CD4-positive, CD25-positive, alpha-beta regulatory T cell (primary cell): ENCODE measurements at regions not wholly inside any gene's neighbourhood (a gene's known extent, or its start where the extent isn't known, plus 50 kb on each side); places are given as distances from the start of the nearest gene placed in this dataset.

Experiments
- ATAC-seq, 2 donors: fragments of 150-1000 bp; cut with Tn5 transposase; one replicate each; pipeline ENCODE4 v1.10.0; 2021; ENCODE audit warnings: low read depth in 2 of 2, moderate number of reproducible peaks in 2 of 2, moderate library complexity in 1 of 2
- DNase-seq, 3 donors: peaks; one replicate each; pipeline versions ENCODE4 v3.0.0 to v3.0.0-alpha.2; 2012 to 2022; ENCODE audit warnings: mixed read lengths in 1 of 3
- H3K27ac ChIP-seq: one replicate; pipeline ENCODE4 v1.7.0; 2013; ENCODE audit warnings: mild to moderate bottlenecking, low read length; ENCODE audit not compliant: insufficient read depth, poor library complexity, severe bottlenecking
- H3K27me3 ChIP-seq: one replicate; pipeline ENCODE4 v1.7.0; 2013; ENCODE audit warnings: low read length; ENCODE audit not compliant: control insufficient read depth, insufficient read depth
- H3K36me3 ChIP-seq: one replicate; pipeline ENCODE4 v1.7.0; 2013; ENCODE audit warnings: mild to moderate bottlenecking, low read length, moderate library complexity; ENCODE audit not compliant: control insufficient read depth, insufficient read depth
- H3K4me1 ChIP-seq: 2 replicates; pipeline ENCODE4 v1.7.0; 2013; ENCODE audit warnings: mild to moderate bottlenecking, low read length; ENCODE audit not compliant: insufficient read depth, control insufficient read depth, poor library complexity, severe bottlenecking
- H3K4me3 ChIP-seq: one replicate; pipeline ENCODE4 v1.7.0; 2013; ENCODE audit warnings: low read depth, mild to moderate bottlenecking, low read length, moderate library complexity
- H3K9me3 ChIP-seq, 2 experiments: 1 replicate in 1 of 2; 2 replicates in 1 of 2; pipeline ENCODE4 v1.7.0; 2013; ENCODE audit warnings: low read length in 2 of 2, mild to moderate bottlenecking in 1 of 2, moderate library complexity in 1 of 2; ENCODE audit not compliant: control insufficient read depth in 2 of 2
- H3K27ac Mint-ChIP-seq, 3 donors: one replicate each; pipeline ENCODE4 v1.8.0; 2020 to 2022; ENCODE audit warnings: mild to moderate bottlenecking in 3 of 3, mixed read lengths in 3 of 3, moderate library complexity in 2 of 3
- H3K27me3 Mint-ChIP-seq: one replicate; pipeline ENCODE4 v1.8.0; 2022; ENCODE audit warnings: mild to moderate bottlenecking, mixed read lengths
- H3K36me3 Mint-ChIP-seq: one replicate; pipeline ENCODE4 v1.8.0; 2020; ENCODE audit warnings: mixed read lengths
- H3K4me1 Mint-ChIP-seq, 4 donors: one replicate each; pipeline ENCODE4 v1.8.0; 2020 to 2022; ENCODE audit warnings: mixed read lengths in 4 of 4, mild to moderate bottlenecking in 1 of 4
- H3K4me3 Mint-ChIP-seq, 4 donors: one replicate each; pipeline ENCODE4 v1.8.0; 2020 to 2022; ENCODE audit warnings: mild to moderate bottlenecking in 4 of 4, mixed read lengths in 4 of 4, moderate library complexity in 3 of 4
- H3K9me3 Mint-ChIP-seq, 7 donors: one replicate each; pipeline ENCODE4 v1.8.0; 2020 to 2022; ENCODE audit warnings: mixed read lengths in 7 of 7, mild to moderate bottlenecking in 3 of 7, moderate library complexity in 2 of 7

- no peak overlapping the region for H3K27ac ChIP-seq
- Mint-ChIP-seq H3K27me3 (peaks cover 20% of the 10 kb centered on the region), H3K4me3 (no peak overlapping the region), H3K4me1 (no peaks in the 10 kb centered on the region), H3K36me3 (no peaks in the 10 kb centered on the region), H3K27ac (no peak overlapping the region), H3K9me3 (peaks cover 0 to 4% (median 0%) of the 10 kb centered on the region in 7 donors)
- ATAC-seq: no peak
- H3K36me3 ChIP-seq: no peaks in the 10 kb centered on the region
- H3K4me1 ChIP-seq: no peaks in the 10 kb centered on the region
- no peak overlapping the region for H3K4me3 ChIP-seq
- peaks cover 14% of the 10 kb centered on the region for H3K27me3 ChIP-seq
- no peaks in the 10 kb centered on the region for H3K9me3 ChIP-seq
- no peak for DNase-seq
These were observed 147.2 kb upstream of the CPSF6 start for GRCh38 chr12:69092137-69092536.

- no peaks in the 10 kb centered on the region for H3K4me1 Mint-ChIP-seq
- no peak for DNase-seq
- Histone ChIP-seq H3K27me3 (peaks cover 17% of the 10 kb centered on the region), H3K27ac (no peak overlapping the region), H3K4me1 (no peaks in the 10 kb centered on the region), H3K36me3 (no peaks in the 10 kb centered on the region), H3K4me3 (no peak overlapping the region), H3K9me3 (no peaks in the 10 kb centered on the region)
- no peak overlapping the region for H3K27ac Mint-ChIP-seq
- H3K27me3 Mint-ChIP-seq: peaks cover 24% of the 10 kb centered on the region
- H3K36me3 Mint-ChIP-seq: no peaks in the 10 kb centered on the region
- H3K9me3 Mint-ChIP-seq: peaks cover 0 to 5% (median 0%) of the 10 kb centered on the region in 7 donors
- ATAC-seq: no peak
- no peak overlapping the region for H3K4me3 Mint-ChIP-seq
These were observed 144.7 kb upstream of the CPSF6 start for GRCh38 chr12:69094606-69095216.

GRCh38 chr12:69095765-69096477 is 143.4 kb upstream of the CPSF6 start:
- Mint-ChIP-seq H3K27me3 (peaks cover 17% of the 10 kb centered on the region), H3K9me3 (peaks cover 0 to 4% (median 0%) of the 10 kb centered on the region in 7 donors), H3K36me3 (no peaks in the 10 kb centered on the region), H3K27ac (no peak overlapping the region), H3K4me1 (no peaks in the 10 kb centered on the region), H3K4me3 (no peak overlapping the region)
- Histone ChIP-seq H3K4me1 (no peaks in the 10 kb centered on the region), H3K36me3 (no peaks in the 10 kb centered on the region), H3K9me3 (no peaks in the 10 kb centered on the region), H3K4me3 (no peak overlapping the region), H3K27ac (no peak overlapping the region), H3K27me3 (peaks cover 17% of the 10 kb centered on the region)
- no peak for DNase-seq
- ATAC-seq: no peak

- Histone ChIP-seq H3K4me3 (no peak overlapping the region), H3K27ac (no peak overlapping the region), H3K36me3 (no peaks in the 10 kb centered on the region), H3K27me3 (peaks cover 15% of the 10 kb centered on the region), H3K4me1 (no peaks in the 10 kb centered on the region), H3K9me3 (no peaks in the 10 kb centered on the region)
- no peaks in the 10 kb centered on the region for H3K36me3 Mint-ChIP-seq
- no peaks in the 10 kb centered on the region for H3K4me1 Mint-ChIP-seq
- DNase-seq: no peak
- no peak overlapping the region for H3K27ac Mint-ChIP-seq
- H3K4me3 Mint-ChIP-seq: no peak overlapping the region
- peaks cover 0 to 4% (median 0%) of the 10 kb centered on the region in 7 donors for H3K9me3 Mint-ChIP-seq
- no peak for ATAC-seq
- peaks cover 12% of the 10 kb centered on the region for H3K27me3 Mint-ChIP-seq
These were observed 142.6 kb upstream of the CPSF6 start for GRCh38 chr12:69096669-69097335.

GRCh38 chr12:69097619-69098368 is 141.6 kb upstream of the CPSF6 start:
- Histone ChIP-seq H3K4me1 (no peaks in the 10 kb centered on the region), H3K36me3 (no peaks in the 10 kb centered on the region), H3K27ac (no peak overlapping the region), H3K4me3 (no peak overlapping the region), H3K9me3 (no peaks in the 10 kb centered on the region), H3K27me3 (peaks cover 10% of the 10 kb centered on the region)
- no peak for ATAC-seq
- no peak for DNase-seq
- peaks cover 0 to 4% (median 0%) of the 10 kb centered on the region in 7 donors for H3K9me3 Mint-ChIP-seq
- H3K27ac Mint-ChIP-seq: no peak overlapping the region
- peaks cover 12% of the 10 kb centered on the region for H3K27me3 Mint-ChIP-seq
- H3K4me1 Mint-ChIP-seq: peaks cover 0 to 2% (median under 1%) of the 10 kb centered on the region in 4 donors
- no peaks in the 10 kb centered on the region for H3K36me3 Mint-ChIP-seq
- no peak overlapping the region for H3K4me3 Mint-ChIP-seq

GRCh38 chr12:69099201-69099837 is 140.1 kb upstream of the CPSF6 start:
- Mint-ChIP-seq H3K27ac (no peak overlapping the region), H3K9me3 (peaks cover 0 to 2% (median 0%) of the 10 kb centered on the region in 7 donors), H3K4me1 (peaks cover 0 to 3% (median 1%) of the 10 kb centered on the region in 4 donors), H3K36me3 (no peaks in the 10 kb centered on the region), H3K4me3 (no peak overlapping the region), H3K27me3 (peaks cover 4% of the 10 kb centered on the region)
- H3K36me3 ChIP-seq: no peaks in the 10 kb centered on the region
- no peak overlapping the region for H3K27ac ChIP-seq
- no peaks in the 10 kb centered on the region for H3K9me3 ChIP-seq
- no peak overlapping the region for H3K4me3 ChIP-seq
- no peaks in the 10 kb centered on the region for H3K4me1 ChIP-seq
- ATAC-seq: no peak
- peaks cover 8% of the 10 kb centered on the region for H3K27me3 ChIP-seq
- DNase-seq: no peak

- no peak overlapping the region for H3K27ac Mint-ChIP-seq
- H3K36me3 Mint-ChIP-seq: no peaks in the 10 kb centered on the region
- Histone ChIP-seq H3K36me3 (no peaks in the 10 kb centered on the region), H3K4me1 (no peaks in the 10 kb centered on the region), H3K4me3 (no peak overlapping the region), H3K9me3 (no peaks in the 10 kb centered on the region), H3K27ac (no peak overlapping the region), H3K27me3 (peaks cover 3% of the 10 kb centered on the region)
- H3K9me3 Mint-ChIP-seq: peaks cover 0 to 2% (median 0%) of the 10 kb centered on the region in 7 donors
- no peak for ATAC-seq
- no peak overlapping the region for H3K4me3 Mint-ChIP-seq
- H3K4me1 Mint-ChIP-seq: peaks cover 0 to 3% (median 1%) of the 10 kb centered on the region in 4 donors
- H3K27me3 Mint-ChIP-seq: peaks cover 4% of the 10 kb centered on the region
- DNase-seq: no peak
These were observed 137.9 kb upstream of the CPSF6 start for GRCh38 chr12:69101505-69101904.
